Fibroblast of the conjunctiva (primary cell): ENCODE measurements at regions not wholly inside any gene's neighbourhood (a gene's known extent, or its start where the extent isn't known, plus 50 kb on each side); places are given as distances from the start of the nearest gene placed in this dataset.
A peak's percentile ranks its signal among the peaks of the same experiment; 100 is the strongest.
"Not testable (repeated sequence)": the region's sequence is repeated elsewhere in the genome, so short reads cannot be mapped to it uniquely, and the experiment has no call there.

Experiments
- DNase-seq: peaks from one replicate; pipeline ENCODE4 v3.0.0-alpha.2; 2010; ENCODE audit warnings: low read depth

DNA sequence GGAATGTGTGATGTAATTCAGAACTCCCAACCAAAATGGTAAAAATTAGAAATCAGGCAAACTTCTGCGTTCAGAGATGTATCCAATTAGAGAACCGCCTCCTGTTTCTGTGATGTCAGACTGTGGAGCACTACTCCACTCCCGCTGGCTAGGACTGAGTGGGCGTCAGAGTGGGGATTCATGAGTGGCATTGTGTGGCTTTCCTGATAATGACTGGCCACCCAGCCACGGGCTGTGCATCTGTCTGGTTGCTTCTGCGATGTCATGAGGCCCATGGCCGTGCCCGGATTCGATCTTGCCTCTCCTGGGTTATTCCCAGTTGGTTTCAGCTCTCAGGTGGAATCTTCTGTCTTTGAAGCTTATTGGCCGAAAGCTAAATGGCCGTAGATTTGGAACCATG lies 87.1 kb upstream of the KCNA1 start:
- no peak for DNase-seq

DNA sequence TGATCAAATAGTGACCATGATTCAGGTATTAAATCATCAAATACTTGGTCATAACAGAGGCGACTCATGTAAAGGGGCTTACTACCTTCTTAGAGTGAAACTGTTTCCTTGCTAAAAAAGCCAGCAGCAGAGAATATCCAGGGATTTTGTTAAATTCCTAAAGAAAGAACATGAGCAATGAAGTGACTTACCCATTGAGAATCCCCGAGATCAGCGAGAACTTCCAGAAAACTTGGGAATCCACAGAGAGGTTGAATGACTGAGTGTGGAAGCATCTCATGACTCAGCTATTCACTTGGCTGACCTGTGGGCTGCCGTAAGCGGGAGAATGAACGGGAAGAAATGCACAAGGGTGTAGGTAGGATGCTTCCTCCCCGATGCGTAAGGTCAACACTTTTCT lies 85.3 kb upstream of the KCNA1 start:
- no peak for DNase-seq

DNA sequence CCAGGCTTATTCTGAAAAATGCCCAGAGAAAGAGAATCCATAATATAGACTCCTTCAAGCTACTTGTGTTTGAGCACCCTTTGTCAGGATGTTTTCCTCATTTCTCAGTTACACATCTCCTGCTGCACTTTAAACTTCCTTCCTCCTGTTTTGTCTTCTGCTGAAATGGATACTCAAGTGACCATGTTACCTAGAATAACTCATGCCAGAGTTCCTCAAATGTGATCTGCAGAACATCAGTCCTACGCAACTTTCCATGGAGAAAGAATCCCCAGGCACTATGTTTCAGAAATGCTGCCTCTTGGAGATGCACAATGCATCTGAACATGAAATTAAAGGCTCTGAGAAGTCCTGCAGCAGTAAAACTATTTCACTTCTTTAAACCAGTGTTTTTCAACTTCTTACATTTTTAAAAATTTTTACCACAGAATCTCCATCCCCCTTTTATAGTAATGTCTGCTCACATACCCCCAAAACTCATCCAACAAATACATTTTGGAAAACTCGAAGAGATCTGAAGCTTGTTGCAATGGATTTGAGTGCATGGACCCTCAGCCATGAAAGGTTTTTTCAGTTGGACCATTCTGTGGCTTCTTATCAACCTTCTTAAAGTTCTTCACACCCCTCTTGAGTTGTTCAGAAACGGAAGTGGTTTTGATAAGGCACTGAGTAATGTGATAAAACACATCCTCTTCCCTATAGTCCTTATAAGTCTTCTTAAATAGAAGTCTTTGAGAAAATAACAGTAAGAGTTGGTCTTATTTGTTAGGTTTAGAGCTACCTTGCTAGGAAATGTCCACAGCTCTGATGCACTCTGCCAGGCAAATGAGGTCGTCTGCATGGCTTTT lies 84.5 kb upstream of the KCNA1 start:
- no peak for DNase-seq

DNA sequence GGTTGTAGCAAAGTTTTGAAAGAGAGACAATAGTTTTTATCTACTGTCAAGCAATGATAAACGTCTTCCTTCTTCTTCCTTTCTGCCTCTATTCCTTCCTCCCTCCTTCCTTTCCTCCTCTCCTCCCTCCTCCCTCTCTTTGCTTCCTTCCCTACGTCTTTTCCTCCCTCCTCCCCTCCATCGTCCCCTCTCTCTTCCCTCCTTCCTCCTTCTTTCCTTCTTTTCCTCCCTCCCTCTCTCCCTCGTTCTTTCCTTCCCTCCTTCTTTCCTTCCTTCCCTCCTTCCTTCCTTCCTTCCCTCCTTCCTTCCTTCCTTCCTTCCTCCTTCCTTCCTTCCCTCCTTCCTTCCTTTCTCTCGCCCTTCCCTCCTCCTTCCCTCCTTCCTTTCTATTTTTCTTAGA lies 82.8 kb upstream of the KCNA1 start:
- DNase-seq = no peak

DNA sequence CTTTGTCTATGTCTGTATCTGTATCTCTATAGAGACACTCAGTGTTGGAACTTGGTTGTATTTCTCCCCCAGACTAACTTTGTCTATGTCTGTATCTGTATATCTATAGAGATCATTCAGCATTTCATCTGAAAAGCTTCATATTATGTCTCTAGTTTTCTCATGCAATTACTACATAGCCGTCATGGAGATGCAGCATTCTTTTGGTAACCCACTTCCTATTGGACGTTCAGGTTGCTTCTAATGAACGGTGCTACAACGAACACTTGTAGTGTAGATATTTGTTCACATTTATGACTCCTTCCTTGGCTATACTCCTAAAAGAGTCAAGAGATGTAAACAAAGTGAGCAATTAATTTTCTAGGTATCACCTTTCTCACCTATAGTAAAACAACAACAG lies 81.5 kb upstream of the KCNA1 start:
- no peak for DNase-seq

DNA sequence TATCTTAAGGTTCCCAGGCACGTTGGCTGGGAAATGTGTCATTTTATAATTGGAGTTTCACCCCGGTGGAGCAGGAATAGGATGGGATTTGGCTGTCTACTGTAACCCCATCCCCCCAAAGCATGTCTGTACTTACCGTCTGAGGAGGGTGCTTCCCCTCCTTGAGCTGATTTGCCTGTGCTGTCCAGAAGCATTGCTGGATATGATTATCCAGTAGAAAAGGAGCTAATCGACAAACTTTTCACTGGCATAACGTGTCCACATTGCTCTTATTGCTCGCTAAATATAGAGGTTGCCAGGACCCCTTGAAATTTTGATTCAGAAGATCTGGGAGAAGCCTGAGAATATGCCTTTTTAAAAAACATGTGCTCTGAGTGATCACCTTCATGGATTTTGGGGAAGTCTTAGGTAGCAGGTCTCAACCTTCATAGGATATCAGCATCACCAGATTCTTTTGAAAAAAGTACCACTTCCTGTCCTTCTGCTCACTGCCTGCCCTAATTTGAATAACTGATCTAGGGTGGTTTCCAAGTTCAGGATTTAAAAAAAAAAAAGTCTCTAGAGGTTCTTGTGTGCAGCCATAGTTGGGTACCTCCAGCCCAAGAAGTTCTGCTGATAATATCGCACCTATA lies 80.4 kb upstream of the KCNA1 start:
- DNase-seq = no peak

DNA sequence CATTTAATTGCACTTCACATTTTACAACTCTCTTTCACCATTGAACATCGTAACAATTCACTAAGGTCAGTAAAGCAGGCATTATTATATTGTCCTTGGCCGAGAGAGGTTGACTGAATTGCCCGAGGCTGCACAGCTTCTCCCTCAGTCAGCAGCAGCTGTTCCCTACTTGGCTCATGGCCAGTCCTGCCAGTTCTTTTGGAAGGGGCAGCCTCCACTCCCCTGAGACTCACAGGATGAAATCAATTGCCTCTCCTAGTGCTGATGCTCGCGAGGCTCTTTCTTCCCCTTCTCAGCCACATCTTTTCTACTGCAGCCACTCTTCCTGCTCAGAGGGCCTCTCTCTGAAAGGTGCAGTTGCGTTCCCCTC lies 79.9 kb upstream of the KCNA1 start:
- no peak for DNase-seq

DNA sequence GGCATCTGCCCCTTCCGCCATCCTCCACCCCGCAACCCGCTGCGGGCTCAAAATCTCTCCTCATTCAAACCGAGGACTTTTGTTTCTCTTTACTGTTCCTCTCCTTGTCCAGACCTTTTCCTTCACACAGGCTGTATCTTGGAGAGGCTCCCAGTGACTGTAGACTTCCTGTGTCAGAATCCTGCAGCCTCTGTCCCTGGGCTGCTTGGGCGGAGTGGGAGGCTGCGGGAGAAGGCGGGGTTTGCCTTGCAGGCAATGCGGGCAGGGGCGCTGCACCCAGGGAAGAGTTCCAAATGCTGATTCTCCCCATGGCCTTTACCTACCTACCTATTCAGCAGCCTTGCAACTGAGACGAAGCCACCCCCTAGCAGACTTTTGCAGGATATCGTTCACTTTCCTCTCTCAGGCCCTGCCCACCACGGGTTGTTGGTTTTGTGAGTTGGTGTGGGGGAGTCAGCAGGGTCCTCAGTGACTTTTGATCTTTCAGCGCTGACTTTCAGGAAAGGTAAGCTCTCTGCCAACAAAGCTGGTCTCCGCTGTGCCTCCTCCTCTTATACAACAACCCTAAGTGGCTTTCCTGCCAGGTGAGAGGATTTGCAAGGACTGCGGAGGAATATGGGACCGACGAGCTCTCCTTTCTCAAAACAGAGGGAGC lies 79.0 kb upstream of the KCNA1 start:
- DNase-seq = no peak

DNA sequence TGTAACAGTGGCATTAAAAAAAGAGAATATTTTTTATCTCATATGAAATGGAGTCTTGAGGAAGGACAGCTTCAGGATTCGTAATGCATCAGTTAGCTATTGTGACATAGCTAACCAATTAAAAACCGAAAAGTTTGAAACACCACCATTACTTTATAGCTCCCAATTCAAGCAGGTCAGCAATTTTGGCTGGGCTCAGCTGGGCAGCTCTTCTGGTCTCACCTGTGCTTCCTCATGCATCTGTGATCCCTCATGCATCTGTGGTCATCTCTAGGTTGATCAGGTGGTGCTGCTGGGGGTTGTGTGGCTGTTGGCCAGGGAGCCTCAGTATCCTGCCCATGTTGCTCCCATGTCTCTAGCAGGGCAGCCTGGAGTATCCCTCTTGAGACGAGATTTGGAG lies 76.7 kb upstream of the KCNA1 start:
- no peak for DNase-seq

DNA sequence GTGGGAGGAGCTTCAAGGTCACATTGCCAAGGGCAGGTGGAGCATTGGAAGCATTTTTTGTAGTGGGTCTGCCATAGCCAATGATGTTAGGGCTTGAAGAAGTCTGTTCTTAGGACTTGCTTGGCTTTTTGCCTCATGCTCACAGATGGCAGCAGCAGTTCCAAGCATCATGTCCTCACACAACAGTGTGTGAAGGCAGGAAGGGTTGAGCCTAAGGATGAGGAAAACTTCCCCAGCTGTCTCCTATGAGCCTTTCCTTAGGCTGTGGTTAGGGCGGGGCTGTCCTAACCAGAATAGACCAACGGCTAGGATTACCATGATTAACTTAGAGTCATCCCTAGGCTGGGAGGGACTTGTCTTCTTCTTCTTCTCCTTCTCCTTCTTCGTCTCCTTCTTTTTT lies 76.2 kb upstream of the KCNA1 start:
- DNase-seq = no peak

DNA sequence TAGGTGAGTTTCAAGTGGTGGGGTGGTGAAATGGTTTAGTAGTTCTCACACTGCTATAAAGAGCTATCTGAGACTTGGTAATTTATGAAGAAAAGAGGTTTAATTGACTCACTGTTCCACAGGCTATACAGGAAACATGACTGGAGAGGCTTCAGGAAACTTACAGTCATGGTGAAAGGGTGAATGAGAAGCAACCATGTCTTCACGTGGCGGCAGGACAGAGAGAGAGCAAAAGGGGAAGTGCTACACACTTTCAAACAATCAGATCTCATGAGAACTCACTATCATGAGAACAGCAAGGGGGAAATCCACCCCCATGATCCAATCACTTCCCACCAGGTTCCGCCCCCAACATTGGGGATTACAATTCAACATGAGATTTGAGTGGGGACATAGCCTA lies 67.3 kb upstream of the KCNA1 start:
- DNase-seq = not testable (repeated sequence)

DNA sequence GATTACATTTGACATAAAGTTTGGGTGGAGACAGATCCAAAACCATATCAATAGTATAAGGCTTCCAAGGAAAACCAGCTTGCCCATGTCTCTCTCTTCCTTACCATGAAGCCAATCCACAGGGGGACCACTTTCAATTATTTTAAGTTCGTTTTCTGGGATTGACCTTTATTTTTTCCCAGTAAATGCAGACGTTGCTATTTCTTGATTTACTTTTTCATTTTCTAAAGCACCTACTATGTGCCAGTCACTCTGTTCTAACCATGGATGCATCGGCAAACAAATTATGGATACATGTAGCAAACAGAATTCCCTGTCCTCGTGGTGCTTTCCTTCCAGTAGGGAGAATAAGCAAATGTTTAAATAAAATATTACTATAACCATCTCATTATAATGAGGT lies 65.8 kb upstream of the KCNA1 start:
- no peak for DNase-seq

DNA sequence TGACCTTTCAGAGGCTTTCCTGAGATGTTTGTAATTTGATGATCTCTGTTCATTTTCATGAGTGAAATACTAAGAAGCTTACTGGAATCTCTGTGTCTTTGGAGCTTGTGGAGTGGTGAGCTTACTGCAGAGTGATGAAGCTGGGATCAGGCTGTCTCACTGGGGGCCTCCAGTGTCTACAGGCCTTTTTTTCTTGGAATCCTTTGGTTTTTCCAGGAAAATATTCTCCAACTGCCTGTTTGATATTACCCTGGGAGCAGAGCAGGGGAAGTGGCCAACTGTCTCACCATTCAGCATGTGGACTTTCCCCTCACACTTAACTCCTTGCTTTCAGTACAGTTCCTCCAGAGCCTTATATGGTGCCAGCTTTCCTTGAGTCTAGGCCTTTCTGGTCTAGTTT lies 62.0 kb upstream of the KCNA1 start:
- no peak for DNase-seq

DNA sequence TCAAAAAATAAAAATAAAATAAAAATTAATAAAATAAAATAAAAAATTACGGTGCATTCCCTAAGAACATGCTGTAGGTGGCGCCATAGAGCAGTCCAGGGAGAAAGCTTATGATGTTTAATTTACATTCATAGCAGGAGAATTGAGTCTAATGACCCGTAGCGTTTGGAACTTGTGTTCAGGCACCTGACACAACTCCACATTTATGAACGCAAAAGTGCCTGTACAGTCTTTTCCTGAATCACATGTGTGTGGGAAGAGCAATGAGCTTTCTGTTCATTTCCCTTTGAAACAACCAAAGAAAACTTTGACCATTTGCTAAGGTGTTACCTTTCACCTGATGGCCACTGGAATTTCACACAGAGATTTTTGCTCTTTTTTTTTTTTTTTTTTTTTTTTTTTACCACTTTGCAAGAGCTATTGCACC lies 60.6 kb upstream of the KCNA1 start:
- peak; percentile 24 for DNase-seq

DNA sequence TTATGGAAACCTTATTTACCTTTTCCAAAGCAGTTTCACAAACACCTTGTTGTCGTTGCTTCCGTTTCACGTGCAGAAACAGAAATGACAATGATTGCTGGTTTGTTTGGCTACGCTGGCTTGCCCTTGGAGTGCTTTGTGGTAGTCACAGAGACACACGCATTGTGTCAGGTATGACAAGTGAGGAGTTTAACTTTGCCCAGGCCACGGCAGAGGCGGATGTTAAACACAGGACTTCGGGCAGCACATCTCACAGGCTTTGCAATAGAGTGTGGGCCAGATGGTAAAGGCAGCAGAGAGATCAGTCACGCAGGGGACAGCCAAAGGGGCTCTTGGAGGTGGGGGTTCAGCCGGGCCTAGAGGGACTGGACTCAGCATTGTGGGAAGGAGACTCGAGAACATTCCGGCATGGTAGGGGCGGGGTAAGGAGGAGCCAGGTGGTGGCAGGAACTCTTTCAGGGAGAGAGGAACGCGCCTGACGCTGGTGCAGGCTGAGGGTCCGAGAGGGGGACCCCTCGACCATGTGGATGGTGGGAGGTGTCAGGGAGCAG lies 59.8 kb upstream of the KCNA1 start:
- no peak for DNase-seq

DNA sequence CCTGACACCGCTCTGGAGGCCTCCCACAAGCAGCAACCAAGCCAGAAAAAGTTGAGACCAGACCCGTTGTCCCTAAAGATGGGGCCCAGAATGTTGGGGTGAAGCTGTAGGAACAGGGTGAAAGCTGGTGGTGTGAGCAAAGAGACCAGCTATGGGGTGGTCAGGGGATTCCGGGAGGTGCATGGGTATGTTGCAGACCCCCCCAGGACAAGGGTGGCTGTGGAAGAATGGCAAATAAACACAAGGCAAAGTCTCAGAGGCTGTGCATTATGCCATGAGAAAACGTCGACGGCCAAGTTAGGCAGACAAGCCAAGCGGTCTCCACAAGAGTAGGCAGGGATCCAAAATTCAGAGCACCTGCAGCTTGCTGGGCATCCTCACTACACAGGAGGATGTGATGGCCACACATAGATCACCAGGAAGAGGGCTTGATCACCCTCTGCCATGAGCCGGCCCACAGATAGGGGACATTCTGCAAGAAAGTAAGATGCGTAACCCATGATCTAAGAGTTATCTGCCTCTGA lies 58.8 kb upstream of the KCNA1 start:
- no peak for DNase-seq

DNA sequence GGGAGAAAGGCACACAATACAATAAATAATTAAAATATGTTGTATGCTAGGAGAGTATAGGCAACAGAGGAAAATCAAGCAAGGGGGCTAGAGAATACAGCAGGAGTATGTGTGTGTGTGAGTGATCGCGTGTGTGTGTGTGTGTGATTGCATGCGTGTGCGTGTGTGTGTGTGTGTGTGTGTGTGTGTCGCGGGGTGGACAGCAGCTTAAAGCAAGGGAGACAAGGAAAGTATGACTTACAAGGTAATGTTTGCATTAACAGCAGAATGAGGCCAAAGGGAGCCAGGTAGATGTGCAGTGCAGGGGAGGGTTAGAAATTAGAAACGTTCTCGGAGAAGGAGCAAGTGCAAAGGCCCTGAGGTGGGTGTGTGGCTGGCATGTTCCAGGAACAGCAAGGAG lies 57.4 kb upstream of the KCNA1 start:
- DNase-seq = no peak

DNA sequence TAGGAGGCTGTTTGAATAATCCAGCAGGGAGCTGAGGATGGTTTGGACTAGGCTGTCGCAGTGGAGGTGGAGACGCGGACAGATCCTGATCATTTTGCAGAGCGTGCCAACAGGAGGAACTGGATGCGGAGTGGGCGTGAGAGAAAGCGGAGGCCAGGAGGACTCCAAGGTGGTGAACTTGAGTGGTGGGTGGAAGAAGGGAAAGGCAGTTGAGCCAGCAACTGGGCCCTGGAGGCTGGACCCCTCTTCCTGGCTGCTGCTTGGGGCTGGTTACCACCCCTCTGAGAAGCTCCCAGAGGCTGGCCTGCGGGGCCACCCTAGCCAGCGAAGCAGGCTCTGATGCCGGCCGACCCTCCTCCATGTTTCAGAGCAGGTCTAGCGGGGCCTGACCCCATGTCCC lies 56.8 kb upstream of the KCNA1 start:
- no peak for DNase-seq

DNA sequence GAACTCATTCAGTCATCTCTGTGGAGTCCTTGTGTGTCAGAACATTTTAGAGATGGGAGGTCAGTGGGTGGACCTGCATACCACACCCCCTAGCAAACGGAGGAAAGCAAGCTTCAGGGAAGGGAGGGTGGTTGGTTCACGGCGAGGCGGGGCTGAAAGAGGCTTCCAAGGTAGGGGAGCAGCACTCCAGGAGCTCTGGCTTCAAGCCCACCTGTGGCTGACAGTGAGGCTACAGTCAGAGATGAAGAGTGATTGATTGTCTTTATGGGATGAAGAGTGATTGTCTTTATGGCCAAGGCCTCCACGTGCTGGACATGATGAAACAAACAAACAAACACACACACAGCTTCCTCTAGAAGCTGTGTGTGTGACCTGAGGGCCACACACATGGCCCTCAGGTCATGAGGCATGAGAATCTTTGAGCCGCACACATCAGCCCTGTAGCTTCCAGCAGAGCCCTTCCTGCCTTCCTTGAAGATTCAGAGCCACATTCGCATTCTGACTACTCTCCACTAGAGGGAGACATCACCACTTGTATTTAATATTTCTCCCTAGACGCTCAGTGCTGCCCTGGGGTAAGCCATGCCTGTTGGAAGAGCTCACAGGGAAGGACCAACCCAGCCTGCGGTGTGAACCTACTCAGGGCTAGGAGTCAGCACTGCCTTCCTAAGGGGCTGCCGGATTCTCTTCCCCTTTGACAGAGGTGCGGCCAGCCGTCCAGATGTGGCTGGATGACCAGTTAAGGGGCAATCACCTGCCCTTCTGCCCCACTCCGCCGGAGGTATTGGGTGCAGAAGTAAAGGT lies 54.4 kb upstream of the KCNA1 start:
- DNase-seq = peak; percentile 59

DNA sequence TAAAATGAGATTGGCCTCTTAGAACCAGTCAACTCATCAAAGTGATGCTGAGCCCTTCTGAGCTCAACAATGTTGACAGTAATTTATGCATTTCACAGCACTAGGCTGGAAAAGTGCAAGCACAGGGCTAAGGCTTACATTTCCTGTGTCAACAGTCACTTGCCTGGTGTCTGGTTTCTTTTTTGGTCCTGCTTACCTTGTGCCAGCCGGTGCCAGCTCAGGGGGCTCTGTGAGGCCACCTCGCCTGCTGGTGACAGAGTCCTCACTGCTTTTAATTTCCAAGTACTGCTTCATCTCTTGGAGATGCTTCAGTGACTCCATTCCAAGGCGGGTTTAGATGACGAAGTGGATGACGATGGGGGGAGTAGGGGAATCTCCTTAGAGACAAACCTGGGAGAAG lies 53.1 kb upstream of the KCNA1 start:
- DNase-seq = no peak

DNA sequence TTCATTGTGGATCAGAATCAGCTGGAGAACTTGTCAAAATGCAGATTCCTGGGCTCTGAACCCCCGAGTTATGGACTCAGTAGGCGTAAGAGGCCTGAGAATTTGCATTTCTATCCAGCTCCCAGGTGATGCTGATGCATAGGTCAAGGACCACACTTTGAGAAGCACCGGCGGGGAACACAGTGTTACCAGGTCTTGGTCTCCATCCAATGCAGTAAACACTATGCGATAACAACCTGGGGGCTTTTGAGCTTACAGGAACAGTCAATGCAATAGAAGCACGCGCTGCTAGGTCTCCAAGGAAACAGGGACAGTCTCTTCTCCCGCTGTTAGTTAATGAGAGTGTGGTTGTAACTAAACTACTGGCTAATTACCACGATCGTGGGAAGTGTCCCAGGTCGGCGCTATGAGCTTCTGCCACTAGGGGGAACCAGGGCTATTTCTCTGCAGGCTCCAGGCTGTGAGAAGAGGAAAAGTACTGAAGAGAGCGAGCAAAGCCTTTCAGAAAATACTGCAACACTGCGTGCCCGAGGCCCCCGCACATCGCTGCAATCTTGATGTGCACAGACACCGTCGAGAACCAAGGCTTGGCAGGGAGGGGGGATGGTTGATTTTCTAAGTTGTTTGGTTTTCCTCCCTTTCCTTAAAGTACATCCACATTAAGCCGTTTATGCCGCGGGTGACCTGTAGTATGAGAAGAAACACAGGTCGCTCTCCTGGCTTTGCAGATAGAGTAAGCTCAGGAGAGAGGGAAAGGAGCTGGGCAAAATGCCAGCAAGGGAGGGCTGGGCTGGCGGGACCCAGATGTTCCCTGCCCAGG lies 52.0 kb upstream of the KCNA1 start:
- peak; percentile 38 for DNase-seq
